ENCODE measurements at regions not wholly inside any gene's neighbourhood (a gene's known extent, or its start where the extent isn't known, plus 50 kb on each side); places are given as distances from the start of the nearest gene placed in this dataset.

GRCh38 chr4:160485071-160485687 lies 1382.3 kb downstream of the RAPGEF2 start:
- no peak for TF ChIP-seq TBL1XR1 (IDR thresholded peaks at IDR 0.05; ENCODE audit: low read depth, low read length)
- no peak for TF ChIP-seq NR2C2 (IDR thresholded peaks at IDR 0.05; ENCODE audit: borderline replicate concordance, control insufficient read depth, insufficient read length, low read depth)
- TF ChIP-seq E2F4 (IDR thresholded peaks at IDR 0.05; ENCODE audit: low read depth, low read length), result no peak
- TF ChIP-seq CBX5 (IDR thresholded peaks at IDR 0.05; ENCODE audit: low read depth), result no peak
- TF ChIP-seq NR2F1 (conservative IDR thresholded peaks at IDR 0.05), result no peak
- TF ChIP-seq RBBP5 (conservative IDR thresholded peaks at IDR 0.05), result no peak
- TF ChIP-seq MAX (IDR thresholded peaks at IDR 0.05; ENCODE audit: low read depth, low read length), result no peak
- no peak for TF ChIP-seq DPF2 (IDR thresholded peaks at IDR 0.05)
- TF ChIP-seq MYC (IDR thresholded peaks at IDR 0.05; ENCODE audit: insufficient read depth, insufficient read length, insufficient replicate concordance, low read length, severe bottlenecking), result no peak
- TF ChIP-seq ZBTB40 (IDR thresholded peaks at IDR 0.05; ENCODE audit: borderline replicate concordance), result no peak
